ENCODE measurements at regions not wholly inside any gene's neighbourhood (a gene's known extent, or its start where the extent isn't known, plus 50 kb on each side); places are given as distances from the start of the nearest gene placed in this dataset.

DNA sequence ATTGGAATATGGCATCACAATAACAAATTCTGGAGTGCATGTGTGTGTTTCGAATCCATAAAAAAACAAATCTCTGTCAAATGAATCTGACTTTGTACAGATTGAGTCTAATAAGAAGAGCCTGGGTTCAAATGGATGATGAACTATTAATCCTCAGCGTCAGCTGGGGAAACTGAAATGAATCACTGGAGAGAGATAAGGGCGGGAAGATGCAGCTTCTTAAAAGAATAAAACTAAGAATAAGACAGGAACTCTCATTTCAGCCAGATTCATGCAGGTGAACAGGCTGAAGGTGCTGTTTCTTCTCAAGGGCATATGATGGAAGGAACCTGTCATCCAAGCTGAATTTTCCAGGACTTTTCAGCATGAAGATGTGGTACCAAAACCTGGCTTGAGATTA, 202.6 kb upstream of the TRIB2 start:
- TF ChIP-seq CTCF (IDR thresholded peaks at IDR 0.05) (no peak), POLR2A (IDR thresholded peaks at IDR 0.05) (no peak)
